HepG2 (cell line): ENCODE measurements at regions not wholly inside any gene's neighbourhood (a gene's known extent, or its start where the extent isn't known, plus 50 kb on each side); places are given as distances from the start of the nearest gene placed in this dataset.

Source experiments
- ATAC-seq: fragments of 200-7000 bp; cut with Tn5 transposase; 3 replicates; pipeline ENCODE4 v1.9.1; 2020; ENCODE audit warnings: mild to moderate bottlenecking, moderate library complexity
- BruUV-seq: library from RNA; stranded (reverse); fragments of 400-500 nt; replicated peaks from 2 replicates; lab custom pipeline; 2021; lab: Mats Ljungman, UMichigan
- CTCF ChIA-PET: fragments of 300-600 bp; formaldehyde crosslinking; extraction: SDS; loops from one replicate; lab custom pipeline; 2021; ENCODE audit warnings: low total read pairs, inconsistent platforms, low intra/inter-chr PET ratio; lab: Yijun Ruan, JAX
- POLR2A ChIA-PET: fragments of 350-600 bp; sonication (Branson Sonifier 250); formaldehyde crosslinking; loops from one replicate; lab custom pipeline; 2020; ENCODE audit warnings: antibody characterized with exemption, inconsistent platforms; lab: Yijun Ruan, JAX
- DNase-seq: peaks from one replicate; pipeline ENCODE4 v3.0.0-alpha.2; 2015; ENCODE audit warnings: low spot score
- FAIRE-seq: peaks from 3 replicates; lab custom pipeline; 2011; peaks lifted over from hg19 to GRCh38; lab: Jason Lieb, UNC
- H2AFZ ChIP-seq: one replicate; pipeline ENCODE4 v1.6.1; 2011; ENCODE audit warnings: low read length, inconsistent platforms
- H3K27ac ChIP-seq: fragments of 300-600 bp; 3 replicates; pipeline ENCODE4 v1.8.0; 2011; ENCODE audit warnings: mixed run types, mild to moderate bottlenecking, mixed read lengths, low read length, inconsistent platforms; ENCODE audit not compliant: insufficient read depth; ENCODE audit errors: extremely low read length
- H3K27me3 ChIP-seq, 2 experiments: fragments of 200-600 bp in 1 of 2; 2 replicates in 1 of 2; 3 replicates in 1 of 2; pipeline versions ENCODE4 v1.6.0 to v1.8.0; 2011; ENCODE audit warnings: low read length in 2 of 2, mild to moderate bottlenecking in 2 of 2, moderate library complexity in 2 of 2, inconsistent platforms in 1 of 2; ENCODE audit not compliant: insufficient read depth in 2 of 2, control insufficient read depth in 1 of 2
- H3K36me3 ChIP-seq, 2 experiments: fragments of 200-600 bp in 1 of 2; replicated peaks in 1 of 2; 2 replicates in 1 of 2; 3 replicates in 1 of 2; pipeline versions ENCODE4 v1.5.1 to v1.8.0; 2011; ENCODE audit warnings: low read length in 2 of 2, inconsistent platforms in 1 of 2; ENCODE audit not compliant: insufficient read depth in 2 of 2, control insufficient read depth in 1 of 2
- H3K4me1 ChIP-seq: 2 replicates; pipeline ENCODE4 v1.5.1; 2012; ENCODE audit warnings: low read length, inconsistent platforms; ENCODE audit not compliant: insufficient read depth
- H3K4me2 ChIP-seq: 2 replicates; pipeline ENCODE4 v1.6.0; 2011; ENCODE audit warnings: low read depth, low read length, inconsistent platforms
- H3K4me3 ChIP-seq, 3 experiments: fragments of 200-600 bp in 1 of 3; sonication (generic), shearing (Covaris generic) in 1 of 3; replicated peaks in 1 of 3; 2 replicates each; pipeline ENCODE4 v1.5.1; 2011 to 2016; ENCODE audit warnings: low read length in 3 of 3, inconsistent platforms in 2 of 3, low read depth in 2 of 3, mild to moderate bottlenecking in 2 of 3, control low read depth in 1 of 3, mixed read lengths in 1 of 3; ENCODE audit not compliant: insufficient read depth in 1 of 3
- H3K79me2 ChIP-seq: one replicate; pipeline ENCODE4 v1.6.1; 2011; ENCODE audit warnings: low read length, inconsistent platforms; ENCODE audit not compliant: insufficient read depth
- H3K9ac ChIP-seq: 2 replicates; pipeline ENCODE4 v1.6.0; 2011; ENCODE audit warnings: mild to moderate bottlenecking, low read depth, low read length, inconsistent platforms; ENCODE audit not compliant: insufficient read depth
- H3K9me3 ChIP-seq: 2 replicates; pipeline ENCODE4 v1.5.1; 2012; ENCODE audit warnings: mild to moderate bottlenecking, low read length
- H4K20me1 ChIP-seq: 2 replicates; pipeline ENCODE4 v1.6.0; 2011; ENCODE audit warnings: inconsistent platforms, mild to moderate bottlenecking, low read length, moderate library complexity; ENCODE audit not compliant: insufficient read depth
- ATF1 ChIP-seq: IDR thresholded peaks from 2 replicates; pipeline ENCODE4 v1.6.1; 2016; ENCODE audit warnings: mild to moderate bottlenecking, control low read depth
- CBX2 ChIP-seq, 2 experiments: fragments of 200-600 bp in 1 of 2; sonication (generic); formaldehyde crosslinking in 1 of 2; IDR thresholded peaks; 2 replicates each; pipeline versions ENCODE4 v1.7.0 to v1.8.1; 2018 to 2022; ENCODE audit warnings: low read depth in 2 of 2, low read length in 1 of 2, mild to moderate bottlenecking in 1 of 2, missing genetic modification reagents in 1 of 2
- GABPA ChIP-seq, 2 experiments: IDR thresholded peaks; 2 replicates each; pipeline ENCODE4 v1.6.1; 2011 to 2016; ENCODE audit warnings: low read depth in 2 of 2, low read length in 1 of 2, missing biosample characterization in 1 of 2, missing genetic modification characterization in 1 of 2
- HIC2 ChIP-seq: sonication (generic); formaldehyde crosslinking; IDR thresholded peaks from 2 replicates; pipeline ENCODE4 v1.9.0; 2022; ENCODE audit warnings: low read depth, missing genetic modification reagents
- NFE2L2 ChIP-seq: fragments of 150-350 bp; IDR thresholded peaks from 2 replicates; pipeline ENCODE4 v1.6.1; 2014; ENCODE audit warnings: low read length
- NFIB ChIP-seq: sonication (generic); formaldehyde crosslinking; IDR thresholded peaks from 2 replicates; pipeline ENCODE4 v1.9.0; 2021; ENCODE audit warnings: missing genetic modification reagents, mild to moderate bottlenecking, borderline replicate concordance
- NR3C1 ChIP-seq: sonication (generic); formaldehyde crosslinking; IDR thresholded peaks from 2 replicates; pipeline ENCODE4 v1.4.0; 2020; ENCODE audit warnings: missing genetic modification reagents
- RFX3 ChIP-seq: IDR thresholded peaks from 2 replicates; pipeline ENCODE4 v1.6.1; 2016; ENCODE audit warnings: missing biosample characterization, missing genetic modification reagents
- TFDP1 ChIP-seq: IDR thresholded peaks from 2 replicates; pipeline ENCODE4 v1.6.1; 2016; ENCODE audit warnings: missing compliant biosample characterization, missing genetic modification reagents, borderline replicate concordance
- THRA ChIP-seq: sonication (generic); formaldehyde crosslinking; IDR thresholded peaks from 2 replicates; pipeline ENCODE4 v1.4.0; 2020; ENCODE audit warnings: missing genetic modification reagents, borderline replicate concordance
- ZNF329 ChIP-seq: sonication (generic); formaldehyde crosslinking; IDR thresholded peaks from 2 replicates; pipeline ENCODE4 v1.9.0; 2021; ENCODE audit warnings: low read depth, mild to moderate bottlenecking, missing genetic modification reagents
- ZNF451 ChIP-seq: sonication (generic); formaldehyde crosslinking; IDR thresholded peaks from 2 replicates; pipeline ENCODE4 v1.5.0; 2020; ENCODE audit warnings: mild to moderate bottlenecking, missing genetic modification reagents
- WGBS: methylation state at CpG from one replicate; pipeline ENCODE4 v1.1.6; 2017; ENCODE audit warnings: low lambda C conversion rate; 5-methylcytosine and 5-hydroxymethylcytosine counted together
- in situ Hi-C: cut with HindIII; loops from 2 replicates; pipeline ENCODE4 v1.10.0; 2017; ENCODE audit warnings: low pct_unique_long_range_greater_than_20kb; ENCODE audit not compliant: extremely low pct_ligation_motif_present
- intact Hi-C: fragments of 100-400 bp; cut with micrococcal nuclease; formaldehyde crosslinking; loops from one replicate; pipeline ENCODE4 v1.10.0; 2022; ENCODE audit not compliant: unreplicated experiment
- TF ChIP-seq, protein P1 (sequence below): sonication (generic); formaldehyde crosslinking; IDR thresholded peaks from 2 replicates; pipeline ENCODE4 v1.8.0; 2022; ENCODE audit warnings: mild to moderate bottlenecking, missing genetic modification reagents, moderate library complexity
- TF ChIP-seq, protein P2 (sequence below): sonication (generic); formaldehyde crosslinking; IDR thresholded peaks from 2 replicates; pipeline ENCODE4 v1.5.1; 2020; ENCODE audit warnings: mild to moderate bottlenecking, moderate library complexity, missing genetic modification reagents
- TF ChIP-seq, protein P3 (sequence below), 2 experiments: fragments of 450-650 bp in 1 of 2; sonication (generic) in 1 of 2; formaldehyde crosslinking; IDR thresholded peaks; 2 replicates each; pipeline versions ENCODE4 v1.5.0 to v1.8.0; 2020 to 2022; ENCODE audit warnings: mild to moderate bottlenecking in 1 of 2, missing genetic modification reagents in 1 of 2

DNA sequence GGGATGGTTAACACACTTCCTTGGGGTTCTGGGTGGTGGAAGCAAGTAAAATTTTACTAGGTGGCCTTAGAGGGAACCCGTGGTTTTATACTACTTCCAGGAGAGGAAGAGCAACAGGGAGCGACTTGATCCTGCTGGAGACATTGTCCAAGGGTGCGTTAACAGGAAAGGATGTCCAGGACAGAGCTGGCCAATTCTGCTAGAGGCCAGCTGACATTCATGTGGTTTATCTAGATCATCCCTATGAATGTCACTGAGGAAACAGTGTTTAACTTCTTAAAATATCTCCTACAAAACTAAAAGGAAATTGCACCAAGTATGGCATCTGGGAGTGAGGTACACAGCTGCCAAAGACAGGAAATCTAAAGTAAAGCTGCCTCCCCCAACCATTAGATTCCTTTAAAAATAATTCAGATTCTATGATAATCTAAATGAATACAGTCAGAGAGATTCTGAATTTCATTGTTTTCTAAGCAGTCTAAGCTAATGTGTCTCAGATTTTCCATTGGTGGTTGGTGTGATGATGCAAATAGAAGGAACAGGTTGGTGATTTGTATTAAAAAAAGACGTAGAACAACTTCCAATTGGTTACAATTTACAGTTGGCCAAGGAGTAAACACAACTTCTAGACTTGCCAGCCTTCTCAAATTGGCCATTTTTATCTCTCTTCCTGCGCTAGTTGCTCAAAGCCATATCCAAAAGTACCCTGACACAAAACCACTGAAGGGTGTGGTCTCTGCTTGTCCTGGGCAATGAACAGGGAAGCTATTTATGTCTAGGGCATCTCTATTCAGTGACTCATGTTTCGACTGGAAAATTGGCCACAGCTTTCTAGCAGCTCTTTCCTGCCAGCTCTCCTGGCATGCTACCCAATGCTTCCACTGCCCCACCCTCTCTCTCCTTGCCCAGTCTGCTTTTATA is 574.7 kb upstream of the MEF2C start:
- ChIA-PET POLR2A (no interaction called here), CTCF (no interaction called here)
- BruUV-seq: no TSS peak
- ATAC-seq (no peak), FAIRE-seq (no peak), DNase-seq (no peak)
- H3K9ac ChIP-seq: no peak overlapping the region
- no peak overlapping the region for H3K27ac ChIP-seq
- H3K36me3 ChIP-seq: no peaks in the 10 kb centered on the region
- intact Hi-C loops (no loop called here), in situ Hi-C loops (no loop called here)
- no peak overlapping the region for H3K4me2 ChIP-seq
- H3K4me3 ChIP-seq: no peak overlapping the region
- no peaks in the 10 kb centered on the region for H3K9me3 ChIP-seq
- no peak overlapping the region for H2AFZ ChIP-seq
- no peaks in the 10 kb centered on the region for H3K4me1 ChIP-seq
- 4% methylated on average over 4 of the region's 6 CpGs for WGBS
- no peaks in the 10 kb centered on the region for H3K79me2 ChIP-seq
- no peaks in the 10 kb centered on the region for H3K27me3 ChIP-seq
- H4K20me1 ChIP-seq: no peaks in the 10 kb centered on the region
- TF ChIP-seq ATF1 (CRISPR knock-in tag): no peak
- TF ChIP-seq TFDP1: no peak
- TF ChIP-seq NFIB (CRISPR knock-in tag): no peak
- no peak for TF ChIP-seq GABPA (IDR thresholded peaks at IDR 0.05; ENCODE audit: low read depth, low read length)
- TF ChIP-seq GABPA (CRISPR knock-in tag; IDR thresholded peaks at IDR 0.05; ENCODE audit: low read depth): no peak
- no peak for TF ChIP-seq CBX2 (IDR thresholded peaks at IDR 0.05; ENCODE audit: low read depth, low read length)
- TF ChIP-seq CBX2 (CRISPR knock-in tag; IDR thresholded peaks at IDR 0.05; ENCODE audit: low read depth): no peak
- no peak for TF ChIP-seq THRA (CRISPR knock-in tag)
- TF ChIP-seq, protein P1, sequence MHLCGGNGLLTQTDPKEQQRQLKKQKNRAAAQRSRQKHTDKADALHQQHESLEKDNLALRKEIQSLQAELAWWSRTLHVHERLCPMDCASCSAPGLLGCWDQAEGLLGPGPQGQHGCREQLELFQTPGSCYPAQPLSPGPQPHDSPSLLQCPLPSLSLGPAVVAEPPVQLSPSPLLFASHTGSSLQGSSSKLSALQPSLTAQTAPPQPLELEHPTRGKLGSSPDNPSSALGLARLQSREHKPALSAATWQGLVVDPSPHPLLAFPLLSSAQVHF (CRISPR knock-in tag): no peak
- no peak for TF ChIP-seq ZNF329 (CRISPR knock-in tag)
- no peak for TF ChIP-seq HIC2 (CRISPR knock-in tag)
- TF ChIP-seq ZNF451 (CRISPR knock-in tag): no peak
- TF ChIP-seq RFX3: no peak
- TF ChIP-seq, protein P2, sequence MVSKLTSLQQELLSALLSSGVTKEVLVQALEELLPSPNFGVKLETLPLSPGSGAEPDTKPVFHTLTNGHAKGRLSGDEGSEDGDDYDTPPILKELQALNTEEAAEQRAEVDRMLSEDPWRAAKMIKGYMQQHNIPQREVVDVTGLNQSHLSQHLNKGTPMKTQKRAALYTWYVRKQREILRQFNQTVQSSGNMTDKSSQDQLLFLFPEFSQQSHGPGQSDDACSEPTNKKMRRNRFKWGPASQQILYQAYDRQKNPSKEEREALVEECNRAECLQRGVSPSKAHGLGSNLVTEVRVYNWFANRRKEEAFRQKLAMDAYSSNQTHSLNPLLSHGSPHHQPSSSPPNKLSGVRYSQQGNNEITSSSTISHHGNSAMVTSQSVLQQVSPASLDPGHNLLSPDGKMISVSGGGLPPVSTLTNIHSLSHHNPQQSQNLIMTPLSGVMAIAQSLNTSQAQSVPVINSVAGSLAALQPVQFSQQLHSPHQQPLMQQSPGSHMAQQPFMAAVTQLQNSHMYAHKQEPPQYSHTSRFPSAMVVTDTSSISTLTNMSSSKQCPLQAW (CRISPR knock-in tag): no peak
- no peak for TF ChIP-seq NFE2L2
- no peak for TF ChIP-seq NR3C1
- TF ChIP-seq, protein P3, sequence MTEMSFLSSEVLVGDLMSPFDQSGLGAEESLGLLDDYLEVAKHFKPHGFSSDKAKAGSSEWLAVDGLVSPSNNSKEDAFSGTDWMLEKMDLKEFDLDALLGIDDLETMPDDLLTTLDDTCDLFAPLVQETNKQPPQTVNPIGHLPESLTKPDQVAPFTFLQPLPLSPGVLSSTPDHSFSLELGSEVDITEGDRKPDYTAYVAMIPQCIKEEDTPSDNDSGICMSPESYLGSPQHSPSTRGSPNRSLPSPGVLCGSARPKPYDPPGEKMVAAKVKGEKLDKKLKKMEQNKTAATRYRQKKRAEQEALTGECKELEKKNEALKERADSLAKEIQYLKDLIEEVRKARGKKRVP (CRISPR knock-in tag; IDR thresholded peaks at IDR 0.05): no peak
